Kidney (tissue), 13 donors: ENCODE measurements at regions not wholly inside any gene's neighbourhood (a gene's known extent, or its start where the extent isn't known, plus 50 kb on each side); places are given as distances from the start of the nearest gene placed in this dataset.
A peak's percentile ranks its signal among the peaks of the same experiment; 100 is the strongest.

ENCODE experiments used
- DNase-seq, 5 donors: peaks; one replicate each; pipeline ENCODE4 v3.0.0-alpha.2; 2013 to 2020
- FAIRE-seq: peaks from 2 replicates; lab custom pipeline; 2012; peaks lifted over from hg19 to GRCh38; lab: Jason Lieb, UNC
- H3K27ac ChIP-seq, 2 donors: one replicate each; pipeline ENCODE4 v1.7.0; 2013; ENCODE audit warnings: low read depth in 2 of 2, low read length in 2 of 2, inconsistent platforms in 1 of 2
- H3K27me3 ChIP-seq: one replicate; pipeline ENCODE4 v1.7.1; 2013; ENCODE audit warnings: low read length, inconsistent platforms; ENCODE audit not compliant: control insufficient read depth, insufficient read depth
- H3K36me3 ChIP-seq, 3 donors: one replicate each; pipeline versions ENCODE4 v1.7.0 to v1.7.1; 2013; ENCODE audit warnings: low read length in 3 of 3, control low read depth in 1 of 3, inconsistent platforms in 1 of 3; ENCODE audit not compliant: insufficient read depth in 3 of 3, control insufficient read depth in 2 of 3
- H3K4me1 ChIP-seq, 3 donors: one replicate each; pipeline versions ENCODE4 v1.7.0 to v1.7.1; 2013; ENCODE audit warnings: low read length in 3 of 3, inconsistent platforms in 1 of 3, low read depth in 1 of 3; ENCODE audit not compliant: control insufficient read depth in 2 of 3, insufficient read depth in 2 of 3
- H3K4me3 ChIP-seq, 3 donors: one replicate each; pipeline versions ENCODE4 v1.7.0 to v1.8.1; 2013; ENCODE audit warnings: low read length in 3 of 3, control low read depth in 1 of 3, inconsistent platforms in 1 of 3
- H3K9ac ChIP-seq, 3 donors: one replicate each; pipeline versions ENCODE4 v1.7.0 to v1.7.1; 2013; ENCODE audit warnings: low read length in 3 of 3, control low read depth in 1 of 3, inconsistent platforms in 1 of 3
- H3K9me3 ChIP-seq, 3 donors: one replicate each; pipeline versions ENCODE4 v1.7.0 to v1.7.1; 2013; ENCODE audit warnings: low read length in 3 of 3, control low read depth in 1 of 3, inconsistent platforms in 1 of 3; ENCODE audit not compliant: control insufficient read depth in 2 of 3, insufficient read depth in 1 of 3
- intact Hi-C: fragments of 100-400 bp; cut with DNase I; formaldehyde crosslinking; loops from one replicate; pipeline ENCODE4 v1.11.1; 2022
- TF ChIP-seq, protein P1 (sequence below): IDR thresholded peaks from 3 replicates; pipeline ENCODE4 v1.5.1; 2012; ENCODE audit warnings: mild to moderate bottlenecking, moderate library complexity, borderline replicate concordance; ENCODE audit not compliant: insufficient read depth; ENCODE audit errors: extremely low read depth
- donor health status: control.
- donor health status: control.
- donor health status: control.
- donor health status: control.
- donor health status: control.
- donor health status: DM: yes; HTN: yes; CAD: no.
- donor health status: Normal renal cell carcinoma (clear cell type).

DNA sequence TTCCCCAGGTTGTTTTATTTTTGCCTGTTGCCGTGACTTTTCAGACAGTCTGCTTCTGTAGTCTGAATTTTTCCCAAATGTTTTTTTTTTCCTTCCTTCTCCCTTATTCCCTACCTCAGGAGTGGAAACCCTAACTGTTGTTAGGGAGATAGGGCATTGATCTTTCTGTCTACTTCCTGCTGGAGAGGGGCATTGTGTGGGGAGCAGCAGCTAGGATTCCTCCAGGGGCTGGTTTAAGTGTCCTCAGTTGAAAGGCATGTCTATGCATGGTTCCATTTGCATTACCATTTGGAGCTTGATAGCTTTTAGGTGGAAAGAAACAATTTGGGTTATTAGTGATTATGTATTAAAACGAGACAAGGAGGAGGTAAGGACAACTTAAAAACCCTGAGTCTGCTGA, 383.9 kb downstream of the DCAF12L2 start:
- H3K27ac ChIP-seq = no peak overlapping the region
- intact Hi-C loops = no loop called here
- no peaks in the 10 kb centered on the region for H3K4me1 ChIP-seq
- H3K36me3 ChIP-seq = no peaks in the 10 kb centered on the region
- TF ChIP-seq, protein P1, sequence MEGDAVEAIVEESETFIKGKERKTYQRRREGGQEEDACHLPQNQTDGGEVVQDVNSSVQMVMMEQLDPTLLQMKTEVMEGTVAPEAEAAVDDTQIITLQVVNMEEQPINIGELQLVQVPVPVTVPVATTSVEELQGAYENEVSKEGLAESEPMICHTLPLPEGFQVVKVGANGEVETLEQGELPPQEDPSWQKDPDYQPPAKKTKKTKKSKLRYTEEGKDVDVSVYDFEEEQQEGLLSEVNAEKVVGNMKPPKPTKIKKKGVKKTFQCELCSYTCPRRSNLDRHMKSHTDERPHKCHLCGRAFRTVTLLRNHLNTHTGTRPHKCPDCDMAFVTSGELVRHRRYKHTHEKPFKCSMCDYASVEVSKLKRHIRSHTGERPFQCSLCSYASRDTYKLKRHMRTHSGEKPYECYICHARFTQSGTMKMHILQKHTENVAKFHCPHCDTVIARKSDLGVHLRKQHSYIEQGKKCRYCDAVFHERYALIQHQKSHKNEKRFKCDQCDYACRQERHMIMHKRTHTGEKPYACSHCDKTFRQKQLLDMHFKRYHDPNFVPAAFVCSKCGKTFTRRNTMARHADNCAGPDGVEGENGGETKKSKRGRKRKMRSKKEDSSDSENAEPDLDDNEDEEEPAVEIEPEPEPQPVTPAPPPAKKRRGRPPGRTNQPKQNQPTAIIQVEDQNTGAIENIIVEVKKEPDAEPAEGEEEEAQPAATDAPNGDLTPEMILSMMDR = no peak
- no peaks in the 10 kb centered on the region for H3K27me3 ChIP-seq
- H3K4me3 ChIP-seq = no peak overlapping the region
- no peak for DNase-seq
- H3K9ac ChIP-seq = no peak overlapping the region
- no peaks in the 10 kb centered on the region for H3K9me3 ChIP-seq
- FAIRE-seq = no peak

DNA sequence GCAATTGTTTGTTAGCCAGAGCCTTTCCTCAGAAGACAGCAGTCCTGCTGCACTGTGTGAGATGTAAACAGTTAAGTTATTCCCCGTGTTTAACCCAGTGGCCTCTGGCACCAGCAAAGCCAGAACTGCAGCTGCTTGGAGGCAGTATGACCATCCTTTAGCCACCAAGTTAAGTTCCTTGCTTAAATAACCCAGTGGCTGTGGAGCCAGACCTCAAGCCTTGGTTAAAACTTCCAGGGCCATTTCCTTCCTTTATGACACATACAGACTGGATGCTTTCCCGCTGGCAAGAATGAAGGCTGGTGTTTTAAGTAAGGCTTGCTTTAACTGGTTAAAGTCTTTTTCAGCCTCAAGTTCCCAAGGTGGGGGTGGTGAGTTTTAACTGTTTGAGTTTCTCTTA, 379.8 kb downstream of the DCAF12L2 start:
- TF ChIP-seq, protein P1 = no peak
- no peak for FAIRE-seq

GRCh38 chrX:125791787-125792186, 374.3 kb downstream of the DCAF12L2 start:
- Histone ChIP-seq H3K27me3 (no peaks in the 10 kb centered on the region), H3K36me3 (no peaks in the 10 kb centered on the region), H3K4me1 (no peaks in the 10 kb centered on the region), H3K27ac (no peak overlapping the region), H3K9ac (no peak overlapping the region), H3K9me3 (no peaks in the 10 kb centered on the region), H3K4me3 (no peak overlapping the region)
- FAIRE-seq (no peak), DNase-seq (no peak)
- intact Hi-C loops = no loop called here
- TF ChIP-seq, protein P1 = no peak

More for the DNA sequence above, 379.8 kb downstream of the DCAF12L2 start:
- DNase-seq = peak in 2 of 5 donors; percentile 1
- intact Hi-C loops = no loop called here
- Histone ChIP-seq H3K4me3 (no peak overlapping the region), H3K9ac (no peak overlapping the region), H3K36me3 (no peaks in the 10 kb centered on the region), H3K27me3 (no peaks in the 10 kb centered on the region), H3K27ac (no peak overlapping the region), H3K4me1 (no peaks in the 10 kb centered on the region), H3K9me3 (no peaks in the 10 kb centered on the region)

- H3K9me3 ChIP-seq = no peaks in the 10 kb centered on the region
- H3K27ac ChIP-seq = no peak overlapping the region
- H3K36me3 ChIP-seq = no peaks in the 10 kb centered on the region
- no peak overlapping the region for H3K9ac ChIP-seq
- TF ChIP-seq, protein P1 = no peak
- no peaks in the 10 kb centered on the region for H3K27me3 ChIP-seq
- DNase-seq = no peak
- intact Hi-C loops = no loop called here
- no peak overlapping the region for H3K4me3 ChIP-seq
- no peaks in the 10 kb centered on the region for H3K4me1 ChIP-seq
- FAIRE-seq = no peak
These were observed 355.2 kb downstream of the DCAF12L2 start for GRCh38 chrX:125810856-125811255.
